ENCODE measurements at regions not wholly inside any gene's neighbourhood (a gene's known extent, or its start where the extent isn't known, plus 50 kb on each side); places are given as distances from the start of the nearest gene placed in this dataset.

- CTCF ChIA-PET: no interaction called here
These were observed 78.5 kb downstream of the POLR2M start for GRCh38 chr15:57785039-57785438.

GRCh38 chr15:57785959-57786358, 79.4 kb downstream of the POLR2M start:
- Histone ChIP-seq H3K9me2 (ENCODE audit: insufficient read depth) (no peaks in the 10 kb centered on the region), H3K27me3 (ENCODE audit: insufficient read depth, low read depth) (no peaks in the 10 kb centered on the region), H3K4me3 (no peak overlapping the region), H3K27ac (no peak overlapping the region), H3K9me3 (ENCODE audit: insufficient read depth, low read depth) (no peaks in the 10 kb centered on the region), H3K4me1 (replicated peaks; ENCODE audit: insufficient read depth) (no peaks in the 10 kb centered on the region), H3K79me2 (ENCODE audit: low read depth) (no peaks in the 10 kb centered on the region), H3K4me2 (no peak overlapping the region), H3F3A (ENCODE audit: insufficient read depth, low read depth) (no peaks in the 10 kb centered on the region), H2AFZ (no peak overlapping the region), H3K36me3 (ENCODE audit: low read depth) (no peaks in the 10 kb centered on the region), H4K20me1 (ENCODE audit: insufficient read depth) (no peaks in the 10 kb centered on the region)
- BruUV-seq (replicated peaks): no TSS peak
- DNase-seq: no peak
- intact Hi-C loops (cut with micrococcal nuclease; ENCODE audit: unreplicated experiment): no loop called here
- CTCF ChIA-PET: no interaction called here
- TF ChIP-seq EZH2 (IDR thresholded peaks at IDR 0.05; ENCODE audit: low read depth): no peak
- no peak for TF ChIP-seq CTCF (conservative IDR thresholded peaks at IDR 0.05)
- POLR2A ChIA-PET (ENCODE audit: unreplicated experiment): no interaction called here

More at GRCh38 chr15:57785039-57785438, 78.5 kb downstream of the POLR2M start:
- Histone ChIP-seq H3K9me3 (ENCODE audit: insufficient read depth, low read depth) (no peaks in the 10 kb centered on the region), H3K4me2 (no peak overlapping the region), H3K36me3 (ENCODE audit: low read depth) (no peaks in the 10 kb centered on the region), H3K79me2 (ENCODE audit: low read depth) (no peaks in the 10 kb centered on the region), H3K27me3 (ENCODE audit: insufficient read depth, low read depth) (no peaks in the 10 kb centered on the region), H4K20me1 (ENCODE audit: insufficient read depth) (no peaks in the 10 kb centered on the region), H3K9me2 (ENCODE audit: insufficient read depth) (no peaks in the 10 kb centered on the region), H2AFZ (no peak overlapping the region), H3K27ac (no peak overlapping the region), H3K4me3 (no peak overlapping the region), H3F3A (ENCODE audit: insufficient read depth, low read depth) (no peaks in the 10 kb centered on the region), H3K4me1 (replicated peaks; ENCODE audit: insufficient read depth) (no peaks in the 10 kb centered on the region)
- TF ChIP-seq CTCF (conservative IDR thresholded peaks at IDR 0.05) (no peak), EZH2 (IDR thresholded peaks at IDR 0.05; ENCODE audit: low read depth) (no peak)
- POLR2A ChIA-PET (ENCODE audit: unreplicated experiment): no interaction called here
- intact Hi-C loops (cut with micrococcal nuclease; ENCODE audit: unreplicated experiment): no loop called here
- no TSS peak for BruUV-seq (replicated peaks)
- DNase-seq: no peak

- no peaks in the 10 kb centered on the region for H4K20me1 ChIP-seq (ENCODE audit: insufficient read depth)
- no peak overlapping the region for H3K27ac ChIP-seq
- POLR2A ChIA-PET (ENCODE audit: unreplicated experiment): no interaction called here
- no peaks in the 10 kb centered on the region for H3F3A ChIP-seq (ENCODE audit: insufficient read depth, low read depth)
- DNase-seq: no peak
- H3K79me2 ChIP-seq (ENCODE audit: low read depth): no peaks in the 10 kb centered on the region
- no peaks in the 10 kb centered on the region for H3K4me1 ChIP-seq (replicated peaks; ENCODE audit: insufficient read depth)
- CTCF ChIA-PET: interaction anchor here (0.6 kb wide), 1 partner anchor 41 kb away, joined by 11 read pairs; no protein-coding TSS in a partner anchor
- H2AFZ ChIP-seq: no peak overlapping the region
- H3K9me3 ChIP-seq (ENCODE audit: insufficient read depth, low read depth): no peaks in the 10 kb centered on the region
- BruUV-seq (replicated peaks): no TSS peak
- no peaks in the 10 kb centered on the region for H3K36me3 ChIP-seq (ENCODE audit: low read depth)
- no peak for TF ChIP-seq CTCF (conservative IDR thresholded peaks at IDR 0.05)
- TF ChIP-seq EZH2 (IDR thresholded peaks at IDR 0.05; ENCODE audit: low read depth): no peak
- intact Hi-C loops (cut with micrococcal nuclease; ENCODE audit: unreplicated experiment): no loop called here
- no peaks in the 10 kb centered on the region for H3K9me2 ChIP-seq (ENCODE audit: insufficient read depth)
- H3K27me3 ChIP-seq (ENCODE audit: insufficient read depth, low read depth): no peaks in the 10 kb centered on the region
- no peak overlapping the region for H3K4me2 ChIP-seq
- H3K4me3 ChIP-seq: no peak overlapping the region
These were observed 82.7 kb downstream of the POLR2M start for GRCh38 chr15:57789225-57789624.

All from PC-9 (cell line).